Karpas-422 (cell line): ENCODE measurements at regions not wholly inside any gene's neighbourhood (a gene's known extent, or its start where the extent isn't known, plus 50 kb on each side); places are given as distances from the start of the nearest gene placed in this dataset.

Source experiments
- DNase-seq: peaks from one replicate; pipeline ENCODE4 v3.0.0-alpha.2; 2015
- H2AFZ ChIP-seq: fragments of 200-600 bp; sonication (generic); 2 replicates; pipeline ENCODE4 v1.6.1; 2014; ENCODE audit warnings: antibody characterized with exemption, low read length, mixed read lengths
- H3K27ac ChIP-seq: fragments of 200-600 bp; sonication (generic); 2 replicates; pipeline ENCODE4 v1.5.1; 2014; ENCODE audit warnings: mild to moderate bottlenecking, low read length, moderate library complexity
- H3K27me3 ChIP-seq: fragments of 200-600 bp; sonication (generic); 2 replicates; pipeline ENCODE4 v1.6.1; 2014; ENCODE audit warnings: low read length, mixed read lengths
- H3K36me3 ChIP-seq: fragments of 200-600 bp; sonication (generic); 2 replicates; pipeline ENCODE4 v1.6.1; 2014; ENCODE audit warnings: low read length, mixed read lengths; ENCODE audit not compliant: insufficient read depth
- H3K4me1 ChIP-seq: fragments of 200-600 bp; sonication (generic); 2 replicates; pipeline ENCODE4 v1.6.1; 2014; ENCODE audit warnings: mild to moderate bottlenecking, low read length, mixed read lengths
- H3K4me2 ChIP-seq: fragments of 200-600 bp; sonication (generic); 2 replicates; pipeline ENCODE4 v1.6.1; 2014; ENCODE audit warnings: low read length, low read depth, mild to moderate bottlenecking; ENCODE audit not compliant: poor library complexity, severe bottlenecking
- H3K4me3 ChIP-seq: fragments of 200-600 bp; sonication (generic); 2 replicates; pipeline ENCODE4 v1.5.1; 2014; ENCODE audit warnings: mild to moderate bottlenecking, antibody characterized with exemption, low read length, mixed read lengths
- H3K79me2 ChIP-seq: fragments of 200-600 bp; sonication (generic); 2 replicates; pipeline ENCODE4 v1.6.1; 2014; ENCODE audit warnings: mild to moderate bottlenecking, low read length, mixed read lengths
- H3K9ac ChIP-seq: fragments of 200-600 bp; sonication (generic); 2 replicates; pipeline ENCODE4 v1.6.0; 2014; ENCODE audit warnings: low read length
- H3K9me2 ChIP-seq: fragments of 200-600 bp; sonication (generic), shearing (Covaris generic); replicated peaks from 2 replicates; pipeline ENCODE4 v1.6.0; 2014; ENCODE audit warnings: mild to moderate bottlenecking, low read length, moderate library complexity; ENCODE audit not compliant: insufficient read depth
- H3K9me3 ChIP-seq: fragments of 300-700, 200-600 bp; sonication (generic); 2 replicates; pipeline ENCODE4 v1.6.1; 2014; ENCODE audit warnings: low read length, mixed read lengths
- H4K20me1 ChIP-seq: fragments of 200-600 bp; sonication (generic); 2 replicates; pipeline ENCODE4 v1.6.1; 2014; ENCODE audit warnings: mild to moderate bottlenecking, antibody characterized with exemption, low read length, low read depth; ENCODE audit not compliant: insufficient read depth

GRCh38 chr2:64226611-64227010 lies 82.4 kb upstream of the PELI1 start:
- peaks cover 23% of the 10 kb centered on the region for H3K4me1 ChIP-seq
- no peak overlapping the region for H2AFZ ChIP-seq
- H3K27ac ChIP-seq, result no peak overlapping the region
- peaks cover 7% of the 10 kb centered on the region; the same call in 1 of the 2 replicates for H3K36me3 ChIP-seq
- no peaks in the 10 kb centered on the region for H3K9me3 ChIP-seq
- H3K27me3 ChIP-seq, result no peaks in the 10 kb centered on the region
- no peak overlapping the region for H3K4me2 ChIP-seq
- H3K9me2 ChIP-seq, result no peaks in the 10 kb centered on the region
- H3K4me3 ChIP-seq, result no peak overlapping the region
- no peaks in the 10 kb centered on the region for H3K79me2 ChIP-seq
- H4K20me1 ChIP-seq, result no peaks in the 10 kb centered on the region
- H3K9ac ChIP-seq, result no peak overlapping the region
- DNase-seq, result no peak

- Histone ChIP-seq H3K9me3 (no peaks in the 10 kb centered on the region), H4K20me1 (no peaks in the 10 kb centered on the region), H3K36me3 (peaks cover 7% of the 10 kb centered on the region; the same call in 1 of the 2 replicates), H2AFZ (peak overlapping the region; percentile 64), H3K9me2 (no peaks in the 10 kb centered on the region), H3K27ac (peak overlapping the region; percentile 16), H3K27me3 (no peaks in the 10 kb centered on the region), H3K4me1 (peaks cover 23% of the 10 kb centered on the region), H3K4me2 (peak overlapping the region; percentile 82), H3K79me2 (no peaks in the 10 kb centered on the region), H3K9ac (peak overlapping the region; percentile 62), H3K4me3 (peak overlapping the region; percentile 65)
- no peak for DNase-seq
Observed at GRCh38 chr2:64227603-64228125, 83.4 kb upstream of the PELI1 start.

- Histone ChIP-seq H3K27ac (peak overlapping the region; percentile 25), H3K4me3 (peak overlapping the region; percentile 65), H3K9ac (peak overlapping the region; percentile 62), H3K27me3 (no peaks in the 10 kb centered on the region), H3K4me1 (peaks cover 23% of the 10 kb centered on the region), H2AFZ (peak overlapping the region; percentile 64), H3K36me3 (peaks cover 7% of the 10 kb centered on the region; the same call in 1 of the 2 replicates), H3K4me2 (peak overlapping the region; percentile 82), H3K79me2 (no peaks in the 10 kb centered on the region), H3K9me3 (no peaks in the 10 kb centered on the region), H3K9me2 (no peaks in the 10 kb centered on the region), H4K20me1 (no peaks in the 10 kb centered on the region)
- DNase-seq, result peak; percentile 91
Observed at GRCh38 chr2:64228126-64228678, 84.0 kb upstream of the PELI1 start.

GRCh38 chr2:64228918-64229317 lies 84.7 kb upstream of the PELI1 start:
- peak overlapping the region; percentile 64 for H2AFZ ChIP-seq

GRCh38 chr2:64230540-64230939 lies 86.3 kb upstream of the PELI1 start:
- no peaks in the 10 kb centered on the region for H4K20me1 ChIP-seq
- H3K27me3 ChIP-seq, result no peaks in the 10 kb centered on the region
- no peak overlapping the region for H3K27ac ChIP-seq
- no peak overlapping the region for H3K9ac ChIP-seq
- no peaks in the 10 kb centered on the region for H3K9me3 ChIP-seq
- peaks cover 7% of the 10 kb centered on the region; the same call in 1 of the 2 replicates for H3K36me3 ChIP-seq
- no peak overlapping the region for H3K4me2 ChIP-seq
- no peak overlapping the region for H3K4me3 ChIP-seq
- no peak for DNase-seq
- no peaks in the 10 kb centered on the region for H3K9me2 ChIP-seq
- H2AFZ ChIP-seq, result no peak overlapping the region
- H3K4me1 ChIP-seq, result peaks cover 23% of the 10 kb centered on the region
- H3K79me2 ChIP-seq, result no peaks in the 10 kb centered on the region

More at GRCh38 chr2:64228918-64229317, 84.7 kb upstream of the PELI1 start:
- H3K4me1 ChIP-seq, result peaks cover 23% of the 10 kb centered on the region
- H3K9me2 ChIP-seq, result no peaks in the 10 kb centered on the region
- no peaks in the 10 kb centered on the region for H4K20me1 ChIP-seq
- H3K9ac ChIP-seq, result peak overlapping the region; percentile 62
- peak overlapping the region; percentile 82 for H3K4me2 ChIP-seq
- H3K9me3 ChIP-seq, result no peaks in the 10 kb centered on the region
- no peaks in the 10 kb centered on the region for H3K79me2 ChIP-seq
- H3K27ac ChIP-seq, result peak overlapping the region; percentile 25; the same call in 1 of the 2 replicates
- peak overlapping the region; percentile 65 for H3K4me3 ChIP-seq
- no peaks in the 10 kb centered on the region for H3K27me3 ChIP-seq
- DNase-seq, result no peak
- H3K36me3 ChIP-seq, result peaks cover 7% of the 10 kb centered on the region; the same call in 1 of the 2 replicates

- Histone ChIP-seq H3K36me3 (peaks cover 7% of the 10 kb centered on the region; the same call in 1 of the 2 replicates), H4K20me1 (no peaks in the 10 kb centered on the region), H2AFZ (no peak overlapping the region), H3K4me3 (no peak overlapping the region), H3K4me1 (peaks cover 21% of the 10 kb centered on the region), H3K9ac (no peak overlapping the region), H3K27me3 (no peaks in the 10 kb centered on the region), H3K9me2 (no peaks in the 10 kb centered on the region), H3K27ac (no peak overlapping the region), H3K9me3 (no peaks in the 10 kb centered on the region), H3K4me2 (no peak overlapping the region), H3K79me2 (no peaks in the 10 kb centered on the region)
- no peak for DNase-seq
Observed at GRCh38 chr2:64232266-64232665, 88.0 kb upstream of the PELI1 start.

- no peak overlapping the region for H3K4me3 ChIP-seq
- no peak overlapping the region for H3K4me2 ChIP-seq
- no peak for DNase-seq
- H3K79me2 ChIP-seq, result no peaks in the 10 kb centered on the region
- peaks cover 9% of the 10 kb centered on the region for H3K4me1 ChIP-seq
- no peak overlapping the region for H3K27ac ChIP-seq
- no peaks in the 10 kb centered on the region for H3K27me3 ChIP-seq
- no peak overlapping the region for H3K9ac ChIP-seq
- no peaks in the 10 kb centered on the region for H4K20me1 ChIP-seq
- H2AFZ ChIP-seq, result no peak overlapping the region
- H3K9me2 ChIP-seq, result no peaks in the 10 kb centered on the region
- no peaks in the 10 kb centered on the region for H3K9me3 ChIP-seq
- peaks cover 7% of the 10 kb centered on the region; the same call in 1 of the 2 replicates for H3K36me3 ChIP-seq
Observed at GRCh38 chr2:64233376-64233922, 89.2 kb upstream of the PELI1 start.

- Histone ChIP-seq H3K79me2 (no peaks in the 10 kb centered on the region), H3K27ac (no peak overlapping the region), H3K9me2 (no peaks in the 10 kb centered on the region), H3K36me3 (peaks cover 7% of the 10 kb centered on the region; the same call in 1 of the 2 replicates), H2AFZ (no peak overlapping the region), H3K4me3 (no peak overlapping the region), H4K20me1 (no peaks in the 10 kb centered on the region), H3K4me2 (no peak overlapping the region), H3K9ac (no peak overlapping the region), H3K27me3 (no peaks in the 10 kb centered on the region), H3K4me1 (peaks cover 2% of the 10 kb centered on the region; the same call in 1 of the 2 replicates), H3K9me3 (no peaks in the 10 kb centered on the region)
- DNase-seq, result no peak
Observed at GRCh38 chr2:64234150-64234549, 89.9 kb upstream of the PELI1 start.
